ENCODE measurements at regions not wholly inside any gene's neighbourhood (a gene's known extent, or its start where the extent isn't known, plus 50 kb on each side); places are given as distances from the start of the nearest gene placed in this dataset.

GRCh38 chr14:55519473-55520080, 60.4 kb upstream of the KTN1 start:
- TF ChIP-seq POLR2A (IDR thresholded peaks at IDR 0.05) (no peak), CTCF (IDR thresholded peaks at IDR 0.05) (no peak)
